Testis (tissue), 2 donors: ENCODE measurements at regions not wholly inside any gene's neighbourhood (a gene's known extent, or its start where the extent isn't known, plus 50 kb on each side); places are given as distances from the start of the nearest gene placed in this dataset.

ENCODE experiments used
- DNase-seq: peaks from one replicate; pipeline ENCODE4 v3.0.0-alpha.2; 2019
- H3K27ac ChIP-seq, 2 donors: fragments of 200-600 bp; sonication (generic); one replicate each; pipeline ENCODE4 v1.5.1; 2019
- H3K27me3 ChIP-seq: fragments of 200-600 bp; sonication (generic); one replicate; pipeline ENCODE4 v1.5.1; 2019
- H3K36me3 ChIP-seq: fragments of 200-600 bp; sonication (generic); one replicate; pipeline ENCODE4 v1.5.1; 2017; ENCODE audit warnings: low read depth; ENCODE audit errors: missing control alignments
- H3K4me1 ChIP-seq: fragments of 200-600 bp; sonication (generic); one replicate; pipeline ENCODE4 v1.5.1; 2019
- H3K4me3 ChIP-seq, 2 donors: fragments of 200-600 bp; sonication (generic); one replicate each; pipeline ENCODE4 v1.5.1; 2017 to 2019
- H3K9me3 ChIP-seq: fragments of 200-600 bp; sonication (generic); one replicate; pipeline ENCODE4 v1.5.1; 2017
- CTCF ChIP-seq, 3 experiments: fragments of 450-650 bp in 2 of 3; fragments of 200-600 bp in 1 of 3; sonication (generic) in 1 of 3; IDR thresholded peaks; one replicate each; pipeline ENCODE4 v1.5.1; 2016 to 2019; ENCODE audit warnings: antibody characterized with exemption in 3 of 3, mild to moderate bottlenecking in 2 of 3, moderate library complexity in 1 of 3
- POLR2A ChIP-seq: fragments of 450-650 bp; IDR thresholded peaks from one replicate; pipeline ENCODE4 v1.6.1; 2017; ENCODE audit warnings: antibody characterized with exemption, mild to moderate bottlenecking, moderate library complexity
- WGBS, 2 donors: methylation state at CpG; one replicate each; pipeline ENCODE4 v1.1.5; 2018; 5-methylcytosine and 5-hydroxymethylcytosine counted together
- intact Hi-C: fragments of 100-400 bp; cut with DNase I; formaldehyde crosslinking; loops from one replicate; pipeline ENCODE4 v1.15.1; 2023; ENCODE audit warnings: low total_unique reads

- DNase-seq = no peak
- intact Hi-C loops = no loop called here
- TF ChIP-seq CTCF (IDR thresholded peaks at IDR 0.05) (no peak), POLR2A (no peak)
- H3K27ac ChIP-seq = no peak overlapping the region
- no peaks in the 10 kb centered on the region for H3K36me3 ChIP-seq
- WGBS, 2 donors = 93 to 94% methylated on average over 8 of the region's 8 CpGs
- H3K27me3 ChIP-seq = no peaks in the 10 kb centered on the region
- H3K4me3 ChIP-seq = no peak overlapping the region
- H3K9me3 ChIP-seq = no peaks in the 10 kb centered on the region
- peaks cover 13% of the 10 kb centered on the region for H3K4me1 ChIP-seq
These were observed 599.8 kb upstream of the MGMT start for GRCh38 chr10:128867210-128867609.

GRCh38 chr10:128867819-128868218, 599.2 kb upstream of the MGMT start:
- no peaks in the 10 kb centered on the region for H3K27me3 ChIP-seq
- intact Hi-C loops = no loop called here
- no peak for TF ChIP-seq CTCF (IDR thresholded peaks at IDR 0.05)
- no peak for TF ChIP-seq POLR2A
- H3K36me3 ChIP-seq = no peaks in the 10 kb centered on the region
- WGBS, 2 donors = 95 to 96% methylated on average over 8 of the region's 8 CpGs
- H3K4me3 ChIP-seq = no peak overlapping the region
- no peak for DNase-seq
- no peak overlapping the region for H3K27ac ChIP-seq
- H3K4me1 ChIP-seq = peaks cover 13% of the 10 kb centered on the region
- H3K9me3 ChIP-seq = no peaks in the 10 kb centered on the region

- WGBS, 2 donors = 94% methylated on average over 3 of the region's 3 CpGs
- H3K27me3 ChIP-seq = no peaks in the 10 kb centered on the region
- H3K9me3 ChIP-seq = no peaks in the 10 kb centered on the region
- H3K27ac ChIP-seq = no peak overlapping the region
- intact Hi-C loops = no loop called here
- H3K36me3 ChIP-seq = no peaks in the 10 kb centered on the region
- no peak overlapping the region for H3K4me3 ChIP-seq
- DNase-seq = no peak
- peaks cover 16% of the 10 kb centered on the region for H3K4me1 ChIP-seq
- TF ChIP-seq POLR2A = no peak
- no peak for TF ChIP-seq CTCF (IDR thresholded peaks at IDR 0.05)
These were observed 598.6 kb upstream of the MGMT start for GRCh38 chr10:128868481-128868880.

GRCh38 chr10:128869101-128869749, 597.8 kb upstream of the MGMT start:
- intact Hi-C loops = no loop called here
- H3K4me3 ChIP-seq = no peak overlapping the region
- no peaks in the 10 kb centered on the region for H3K27me3 ChIP-seq
- H3K9me3 ChIP-seq = no peaks in the 10 kb centered on the region
- no peak for TF ChIP-seq POLR2A
- no peak for TF ChIP-seq CTCF (IDR thresholded peaks at IDR 0.05)
- no peak for DNase-seq
- peaks cover 16% of the 10 kb centered on the region for H3K4me1 ChIP-seq
- WGBS, 2 donors = 45 to 47% methylated on average over 15 of the region's 15 CpGs
- H3K36me3 ChIP-seq = no peaks in the 10 kb centered on the region
- H3K27ac ChIP-seq = no peak overlapping the region
